ENCODE measurements at regions not wholly inside any gene's neighbourhood (a gene's known extent, or its start where the extent isn't known, plus 50 kb on each side); places are given as distances from the start of the nearest gene placed in this dataset.

DNA sequence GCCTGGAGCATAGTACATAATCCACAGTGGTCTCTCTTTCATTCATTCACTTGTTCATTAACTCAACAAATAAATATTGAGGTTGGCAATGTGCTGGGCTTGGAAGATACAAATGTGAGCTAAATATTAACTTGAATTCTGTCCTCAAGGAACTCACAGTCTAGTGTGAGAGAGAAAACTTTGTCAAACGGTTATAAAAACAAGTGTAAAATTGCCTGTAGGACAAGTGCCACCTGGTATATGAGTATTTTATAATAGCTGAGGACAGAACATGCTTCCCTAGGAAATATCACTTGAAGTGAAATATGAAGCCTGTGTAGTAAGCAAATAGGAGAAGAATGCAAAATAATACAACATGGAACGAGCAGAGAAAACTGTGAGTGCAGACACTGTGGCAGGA is 173.1 kb upstream of the CMC1 start:
- Histone ChIP-seq H3K79me2 (ENCODE audit: insufficient read depth, low read length) (no peaks in the 10 kb centered on the region), H4K20me1 (ENCODE audit: insufficient read depth) (no peaks in the 10 kb centered on the region), H2AFZ (ENCODE audit: low read depth, low read length, poor library complexity, severe bottlenecking) (no peak overlapping the region), H3K9me3 (ENCODE audit: control insufficient read depth in 1 of 2, insufficient read depth in 1 of 2, low read depth in 1 of 2, low read length in 2 of 2) (no peaks in the 10 kb centered on the region), H3K27me3 (ENCODE audit: insufficient read depth, low read length) (no peaks in the 10 kb centered on the region), H3K4me1 (ENCODE audit: control insufficient read depth in 1 of 2, insufficient read depth in 2 of 2, low read length in 2 of 2) (no peaks in the 10 kb centered on the region), H3K36me3 (ENCODE audit: control insufficient read depth in 1 of 2, insufficient read depth in 2 of 2, low read length in 2 of 2) (no peaks in the 10 kb centered on the region), H3K4me3 (replicated peaks in 1 of 2; ENCODE audit: low read depth in 1 of 2, low read length in 2 of 2) (no peak overlapping the region), H3K4me2 (ENCODE audit: low read length) (no peak overlapping the region), H3K9me2 (ENCODE audit: insufficient read depth) (no peaks in the 10 kb centered on the region), H3K9ac (ENCODE audit: low read length) (no peak overlapping the region), H3K27ac (ENCODE audit: low read depth, low read length) (no peak overlapping the region)
- ATAC-seq, result no peak
- intact Hi-C loops (cut with micrococcal nuclease), result no loop called here
- ChIA-PET POLR2A (no interaction called here), CTCF (no interaction called here), RAD21 (ENCODE audit: low non-redundant PET in 1 of 2, low total read pairs in 2 of 2, uncharacterized antibody in 2 of 2, unreplicated experiment in 2 of 2) (no interaction called here)
- DNase-seq (ENCODE audit: low read depth, low spot score), result no peak
- no peak for TF ChIP-seq ZNF274 (IDR thresholded peaks at IDR 0.05; ENCODE audit: low read depth, low read length)
- no peak for TF ChIP-seq POLR2A (IDR thresholded peaks at IDR 0.05; ENCODE audit: borderline replicate concordance, extremely low read depth, insufficient read depth, insufficient read length)
- TF ChIP-seq RAD21 (IDR thresholded peaks at IDR 0.05; ENCODE audit: low read depth), result no peak
- TF ChIP-seq EGR1 (IDR thresholded peaks at IDR 0.05; ENCODE audit: low read depth), result no peak
- TF ChIP-seq POLR2AphosphoS5 (IDR thresholded peaks at IDR 0.05; ENCODE audit: low read depth, low read length), result no peak
- no peak for TF ChIP-seq EZH2 (IDR thresholded peaks at IDR 0.05)
- BruUV-seq (replicated peaks), result no TSS peak

DNA sequence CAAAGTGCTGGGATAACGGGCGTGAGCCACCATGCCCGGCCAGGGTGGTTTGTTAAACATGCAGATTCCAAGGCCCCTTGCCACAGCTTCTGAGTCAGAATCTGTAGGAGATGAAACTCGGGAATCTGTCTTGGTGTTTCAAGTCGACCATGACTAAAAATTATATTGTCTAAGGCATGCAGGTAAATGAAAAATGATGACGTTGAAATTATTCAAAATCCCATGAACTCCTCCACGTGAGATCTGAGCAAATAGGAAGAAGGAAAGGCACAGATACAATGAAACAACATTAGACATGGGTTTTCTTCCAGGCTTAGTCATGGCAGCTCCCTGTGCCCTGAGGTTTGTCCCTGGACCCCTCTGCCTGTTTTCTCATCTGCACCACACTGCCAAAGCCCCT is 172.0 kb upstream of the CMC1 start:
- intact Hi-C loops (cut with micrococcal nuclease), result no loop called here
- Histone ChIP-seq H3K4me2 (ENCODE audit: low read length) (no peak overlapping the region), H3K9me2 (ENCODE audit: insufficient read depth) (no peaks in the 10 kb centered on the region), H4K20me1 (ENCODE audit: insufficient read depth) (no peaks in the 10 kb centered on the region), H3K9ac (ENCODE audit: low read length) (no peak overlapping the region), H3K27ac (ENCODE audit: low read depth, low read length) (no peak overlapping the region), H3K79me2 (ENCODE audit: insufficient read depth, low read length) (no peaks in the 10 kb centered on the region), H3K4me1 (ENCODE audit: control insufficient read depth in 1 of 2, insufficient read depth in 2 of 2, low read length in 2 of 2) (no peaks in the 10 kb centered on the region), H3K9me3 (ENCODE audit: control insufficient read depth in 1 of 2, insufficient read depth in 1 of 2, low read depth in 1 of 2, low read length in 2 of 2) (no peaks in the 10 kb centered on the region), H3K36me3 (ENCODE audit: control insufficient read depth in 1 of 2, insufficient read depth in 2 of 2, low read length in 2 of 2) (no peaks in the 10 kb centered on the region), H2AFZ (ENCODE audit: low read depth, low read length, poor library complexity, severe bottlenecking) (no peak overlapping the region), H3K27me3 (ENCODE audit: insufficient read depth, low read length) (no peaks in the 10 kb centered on the region), H3K4me3 (replicated peaks in 1 of 2; ENCODE audit: low read depth in 1 of 2, low read length in 2 of 2) (no peak overlapping the region)
- ATAC-seq (no peak), DNase-seq (ENCODE audit: low read depth, low spot score) (no peak)
- POLR2A ChIA-PET, result no interaction called here
- TF ChIP-seq, protein P1, sequence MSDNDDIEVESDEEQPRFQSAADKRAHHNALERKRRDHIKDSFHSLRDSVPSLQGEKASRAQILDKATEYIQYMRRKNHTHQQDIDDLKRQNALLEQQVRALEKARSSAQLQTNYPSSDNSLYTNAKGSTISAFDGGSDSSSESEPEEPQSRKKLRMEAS (IDR thresholded peaks at IDR 0.05), result no peak
- TF ChIP-seq POLR2AphosphoS5 (IDR thresholded peaks at IDR 0.05; ENCODE audit: low read depth, low read length) (no peak), JUND (IDR thresholded peaks at IDR 0.05) (no peak), EGR1 (IDR thresholded peaks at IDR 0.05; ENCODE audit: low read depth) (no peak), ZFX (IDR thresholded peaks at IDR 0.05) (no peak), CEBPB (IDR thresholded peaks at IDR 0.05; ENCODE audit: low read depth) (no peak)
- CTCF ChIA-PET, result no interaction called here
- RAD21 ChIA-PET (ENCODE audit: low non-redundant PET in 1 of 2, low total read pairs in 2 of 2, uncharacterized antibody in 2 of 2, unreplicated experiment in 2 of 2), result no interaction called here
- no TSS peak for BruUV-seq (replicated peaks)
